K562 (cell line): ENCODE measurements at regions not wholly inside any gene's neighbourhood (a gene's known extent, or its start where the extent isn't known, plus 50 kb on each side); places are given as distances from the start of the nearest gene placed in this dataset.

Experiments used
- ATAC-seq: fragments of 200-7000 bp; cut with Tn5 transposase; 3 replicates; pipeline ENCODE4 v1.9.1; 2020; ENCODE audit warnings: moderate library complexity
- BruUV-seq: library from RNA; stranded (reverse); fragments of 400-500 nt; replicated peaks from 2 replicates; lab custom pipeline; 2021; lab: Mats Ljungman, UMichigan
- CTCF ChIA-PET: fragments of 300-600 bp; formaldehyde crosslinking; extraction: SDS; loops from one replicate; lab custom pipeline; 2021; ENCODE audit warnings: low intra/inter-chr PET ratio; lab: Yijun Ruan, JAX
- POLR2A ChIA-PET: fragments of 300-600, 350-650 bp; sonication (Branson Sonifier 250); formaldehyde crosslinking; extraction: SDS; loops from one replicate; lab custom pipeline; 2021; ENCODE audit warnings: antibody characterized with exemption, inconsistent platforms; lab: Yijun Ruan, JAX
- DNase-seq, 4 experiments: peaks; one replicate each; pipeline versions ENCODE4 v3.0.0 to v3.0.0-alpha.2; 2011 to 2018; ENCODE audit warnings: low spot score in 3 of 4, mixed read lengths in 3 of 4; ENCODE audit errors: extremely low read depth in 1 of 4
- FAIRE-seq: peaks from 2 replicates; lab custom pipeline; 2011; peaks lifted over from hg19 to GRCh38; lab: Jason Lieb, UNC
- H2AFZ ChIP-seq: 2 replicates; pipeline ENCODE4 v1.6.0; 2011; ENCODE audit warnings: low read depth, low read length, control low read depth, inconsistent platforms
- H3K27ac ChIP-seq: fragments of 200-600 bp; 3 replicates; pipeline ENCODE4 v1.8.0; 2011; ENCODE audit warnings: low read depth, mild to moderate bottlenecking, control low read depth, inconsistent platforms, low read length, moderate library complexity, mixed read lengths; ENCODE audit errors: extremely low read depth
- H3K27me3 ChIP-seq, 2 experiments: fragments of 300-600 bp in 1 of 2; 2 replicates in 1 of 2; 3 replicates in 1 of 2; pipeline versions ENCODE4 v1.6.0 to v1.8.0; 2011; ENCODE audit warnings: inconsistent platforms in 2 of 2, low read length in 2 of 2, mild to moderate bottlenecking in 1 of 2, mixed read lengths in 1 of 2, moderate library complexity in 1 of 2; ENCODE audit not compliant: control insufficient read depth in 2 of 2, insufficient read depth in 2 of 2
- H3K36me3 ChIP-seq: fragments of 300-600 bp; 3 replicates; pipeline ENCODE4 v1.8.0; 2011; ENCODE audit warnings: mild to moderate bottlenecking, low read length, inconsistent platforms; ENCODE audit not compliant: control insufficient read depth, insufficient read depth
- H3K4me1 ChIP-seq, 2 experiments: fragments of 200-600 bp in 1 of 2; replicated peaks in 1 of 2; 2 replicates in 1 of 2; 3 replicates in 1 of 2; pipeline versions ENCODE4 v1.5.1 to v1.8.0; 2011; ENCODE audit warnings: inconsistent platforms in 2 of 2, low read length in 2 of 2, mild to moderate bottlenecking in 1 of 2, mixed read lengths in 1 of 2, moderate library complexity in 1 of 2; ENCODE audit not compliant: control insufficient read depth in 2 of 2, insufficient read depth in 2 of 2
- H3K4me2 ChIP-seq: 2 replicates; pipeline ENCODE4 v1.6.1; 2011; ENCODE audit warnings: low read length, control low read depth, inconsistent platforms, mixed read lengths; ENCODE audit not compliant: insufficient read depth
- H3K4me3 ChIP-seq: fragments of 200-600 bp; sonication (generic), shearing (Covaris generic); 2 replicates; pipeline ENCODE4 v1.5.1; 2016; ENCODE audit warnings: control low read depth, inconsistent platforms
- H3K79me2 ChIP-seq: fragments of 200-600 bp; 3 replicates; pipeline ENCODE4 v1.8.0; 2011; ENCODE audit warnings: low read length, inconsistent platforms; ENCODE audit not compliant: control insufficient read depth, insufficient read depth
- H3K9ac ChIP-seq, 2 experiments: 2 replicates each; pipeline versions ENCODE4 v1.6.0 to v1.6.1; 2011; ENCODE audit warnings: low read depth in 2 of 2, low read length in 2 of 2, control low read depth in 1 of 2, inconsistent platforms in 1 of 2, mild to moderate bottlenecking in 1 of 2, mixed read lengths in 1 of 2; ENCODE audit not compliant: insufficient read depth in 1 of 2
- H3K9me1 ChIP-seq: one replicate; pipeline ENCODE4 v1.6.0; 2011; ENCODE audit warnings: inconsistent platforms, mild to moderate bottlenecking, low read length, moderate library complexity; ENCODE audit not compliant: control insufficient read depth, insufficient read depth
- H3K9me3 ChIP-seq: replicated peaks from 2 replicates; pipeline ENCODE4 v1.5.1; 2011; ENCODE audit warnings: low read depth, low read length, inconsistent platforms; ENCODE audit not compliant: control insufficient read depth, insufficient read depth
- H4K20me1 ChIP-seq: replicated peaks from 2 replicates; pipeline ENCODE4 v1.6.1; 2011; ENCODE audit warnings: low read length, inconsistent platforms, mixed read lengths; ENCODE audit not compliant: control insufficient read depth, insufficient read depth
- CTCF ChIP-seq, 3 experiments: IDR thresholded peaks in 2 of 3; conservative IDR thresholded peaks in 1 of 3; 2 replicates each; pipeline ENCODE4 v1.5.1; 2011 to 2012; ENCODE audit warnings: low read length in 3 of 3, mild to moderate bottlenecking in 3 of 3, control low read depth in 2 of 3, improper control_type of control experiment in 1 of 3, inconsistent platforms in 1 of 3, low read depth in 1 of 3, mixed read lengths in 1 of 3, moderate library complexity in 1 of 3; ENCODE audit not compliant: insufficient read depth in 2 of 3
- NFIX ChIP-seq: fragments of 250-450 bp; sonication (Bioruptor Pico); IDR thresholded peaks from 2 replicates; pipeline ENCODE4 v1.4.0; 2020; ENCODE audit warnings: low read depth, mild to moderate bottlenecking, moderate library complexity
- RAD21 ChIP-seq, 2 experiments: fragments of 250-450 bp in 1 of 2; fragments of 450-650 bp in 1 of 2; sonication (Bioruptor Pico) in 1 of 2; formaldehyde crosslinking in 1 of 2; IDR thresholded peaks in 1 of 2; conservative IDR thresholded peaks in 1 of 2; 2 replicates each; pipeline versions ENCODE4 v1.4.0 to v1.8.0; 2020 to 2022; ENCODE audit warnings: mild to moderate bottlenecking in 2 of 2, moderate library complexity in 1 of 2
- WGBS: fragments of 100-300 bp; shearing (Covaris generic); methylation state at CpG from one replicate; pipeline ENCODE4 v1.1.6; 2016; ENCODE audit warnings: low coverage, mixed read lengths; ENCODE audit not compliant: insufficient coverage; ENCODE audit errors: missing lambda C conversion rate; 5-methylcytosine and 5-hydroxymethylcytosine counted together
- in situ Hi-C: fragments of 300-500 bp; cut with MboI; formaldehyde crosslinking; loops from 4 replicates; pipeline ENCODE4 v1.15.0; 2018; ENCODE audit warnings: inconsistent platforms, mixed read lengths
- intact Hi-C: fragments of 100-400 bp; cut with micrococcal nuclease; formaldehyde crosslinking; loops from 2 replicates; pipeline ENCODE4 v1.14.2; 2022

DNA sequence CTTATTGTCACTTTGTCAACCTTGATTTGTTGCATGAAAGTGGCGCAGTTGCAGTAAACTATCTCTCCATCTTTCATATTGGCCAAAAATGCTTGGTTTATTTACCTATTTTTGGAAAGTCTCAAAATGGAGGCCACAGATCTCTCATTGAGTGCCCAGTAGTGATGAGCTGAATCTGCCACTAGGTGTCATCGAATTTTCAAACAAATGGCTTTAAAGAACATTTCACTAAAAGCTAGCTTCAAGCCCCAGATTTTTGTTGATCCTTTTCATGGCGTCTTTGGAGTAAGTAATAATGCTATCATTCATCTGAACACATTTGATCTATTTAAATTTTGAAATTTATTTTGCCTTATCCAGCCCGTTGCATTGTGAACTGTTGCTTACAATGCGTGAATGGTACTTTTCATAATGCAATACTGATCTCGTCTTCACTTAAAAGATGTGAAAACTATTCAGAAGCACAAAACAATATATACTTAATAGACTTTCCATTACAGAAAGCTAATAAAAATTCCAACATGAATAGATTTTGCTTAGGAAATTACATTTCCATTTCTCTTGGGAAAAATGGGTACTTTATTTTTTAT, 236.2 kb downstream of the DNAJB9 start:
- ATAC-seq, result no peak
- DNase-seq, result peak; percentile 13 to 55 (median 36)
- no peaks in the 10 kb centered on the region for H3K9me1 ChIP-seq
- H4K20me1 ChIP-seq, result no peaks in the 10 kb centered on the region
- under 1% methylated on average over 6 of the region's 6 CpGs for whole genome bisulfite sequencing
- CTCF ChIA-PET, result no interaction called here
- H3K4me3 ChIP-seq, result no peak overlapping the region
- POLR2A ChIA-PET, result no interaction called here
- BruUV-seq, result no TSS peak
- H3K4me1 ChIP-seq, result no peaks in the 10 kb centered on the region
- H3K4me2 ChIP-seq, result no peak overlapping the region
- in situ Hi-C loops (no loop called here), intact Hi-C loops (loop anchor here (10.0 kb wide), 1 partner anchor 191 kb away; no protein-coding TSS in a partner anchor)
- no peaks in the 10 kb centered on the region for H3K9me3 ChIP-seq
- peak; percentile 23 for FAIRE-seq
- TF ChIP-seq CTCF (IDR thresholded peaks at IDR 0.05 in 2 of 3, conservative IDR thresholded peaks at IDR 0.05 in 1 of 3; ENCODE audit: insufficient read depth in 2 of 3, low read depth in 1 of 3, low read length in 3 of 3) (peak in 2 of 3 experiments; percentile 35 to 39; a peak in 2 of 6 replicates), RAD21 (CRISPR knock-in tag; conservative IDR thresholded peaks at IDR 0.05 in 1 of 2, IDR thresholded peaks at IDR 0.05 in 1 of 2) (peak in 1 of 2 experiments; percentile 48; a peak in 2 of 4 replicates), NFIX (CRISPR knock-in tag) (no peak)
- H3K79me2 ChIP-seq, result no peaks in the 10 kb centered on the region
- H3K27me3 ChIP-seq, result no peaks in the 10 kb centered on the region
- no peak overlapping the region for H2AFZ ChIP-seq
- H3K27ac ChIP-seq, result no peak overlapping the region
- H3K9ac ChIP-seq, result no peak overlapping the region
- no peaks in the 10 kb centered on the region for H3K36me3 ChIP-seq
